GM19397 (cell line): ENCODE measurements at regions not wholly inside any gene's neighbourhood (a gene's known extent, or its start where the extent isn't known, plus 50 kb on each side); places are given as distances from the start of the nearest gene placed in this dataset.

Source experiments
- ATAC-seq: cut with Tn5 transposase; IDR thresholded peaks from one replicate; pipeline ENCODE4 v1.9.1; 2021; ENCODE audit warnings: mild to moderate bottlenecking, moderate library complexity; ENCODE audit not compliant: unreplicated experiment

GRCh38 chr13:97901716-97902115 is 51.8 kb upstream of the IPO5 start:
- no peak for ATAC-seq
